BJ (cell line): ENCODE measurements at regions not wholly inside any gene's neighbourhood (a gene's known extent, or its start where the extent isn't known, plus 50 kb on each side); places are given as distances from the start of the nearest gene placed in this dataset.

Experiments
- CTCF ChIA-PET: fragments of 350-600 bp; formaldehyde crosslinking; extraction: SDS; loops from one replicate; lab custom pipeline; 2021; ENCODE audit warnings: antibody characterized with exemption, inconsistent platforms; lab: Yijun Ruan, JAX
- POLR2A ChIA-PET: fragments of 300-600 bp; sonication (Branson Sonifier 250); formaldehyde crosslinking; extraction: SDS; loops from one replicate; lab custom pipeline; 2021; ENCODE audit warnings: antibody characterized with exemption; lab: Charles Lee
- DNase-seq: peaks from one replicate; pipeline ENCODE4 v3.0.0-alpha.2; 2011; ENCODE audit warnings: low read depth
- H3K27me3 ChIP-seq: 2 replicates; pipeline ENCODE4 v1.6.0; 2011; ENCODE audit warnings: low read length; ENCODE audit not compliant: control insufficient read depth, insufficient read depth
- H3K36me3 ChIP-seq: 2 replicates; pipeline ENCODE4 v1.5.1; 2011; ENCODE audit warnings: low read length; ENCODE audit not compliant: control insufficient read depth, insufficient read depth
- H3K4me3 ChIP-seq: 2 replicates; pipeline ENCODE4 v1.5.1; 2011; ENCODE audit warnings: low read depth, mild to moderate bottlenecking, control low read depth, low read length
- CTCF ChIP-seq: IDR thresholded peaks from 2 replicates; pipeline ENCODE4 v1.5.1; 2011; ENCODE audit warnings: low read depth, mild to moderate bottlenecking, control low read depth, inconsistent platforms, low read length, moderate library complexity; ENCODE audit not compliant: insufficient read depth

DNA sequence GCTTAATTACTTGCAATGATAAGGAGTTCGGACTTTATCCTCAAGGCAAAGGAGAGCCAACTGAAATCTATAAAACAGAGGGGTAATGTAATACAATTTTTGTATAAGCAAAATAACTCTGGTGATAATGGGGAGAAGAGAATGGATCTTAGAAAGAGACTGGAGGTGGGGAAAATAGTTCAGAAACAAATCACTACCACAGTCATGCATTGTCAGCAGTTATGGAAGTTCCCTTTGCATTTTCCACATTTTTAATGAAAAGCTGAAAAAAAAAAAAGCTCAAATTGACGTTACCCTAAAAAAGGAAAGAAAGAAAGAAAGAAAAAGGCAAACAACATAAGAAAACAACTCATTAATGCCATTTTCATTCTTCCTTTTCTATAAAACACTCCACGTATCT is 337.6 kb upstream of the HSF2 start:
- DNase-seq = no peak
- ChIA-PET POLR2A (interaction anchor here (0.7 kb wide), 2 partner anchors 10 to 123 kb away, joined by 4 read pairs; no protein-coding TSS in a partner anchor), CTCF (interaction anchor here (1.2 kb wide), 1 partner anchor 20 kb away, joined by 3 read pairs; no protein-coding TSS in a partner anchor)
- H3K4me3 ChIP-seq = no peak overlapping the region
- H3K36me3 ChIP-seq = no peaks in the 10 kb centered on the region
- no peak for TF ChIP-seq CTCF
- no peaks in the 10 kb centered on the region for H3K27me3 ChIP-seq

DNA sequence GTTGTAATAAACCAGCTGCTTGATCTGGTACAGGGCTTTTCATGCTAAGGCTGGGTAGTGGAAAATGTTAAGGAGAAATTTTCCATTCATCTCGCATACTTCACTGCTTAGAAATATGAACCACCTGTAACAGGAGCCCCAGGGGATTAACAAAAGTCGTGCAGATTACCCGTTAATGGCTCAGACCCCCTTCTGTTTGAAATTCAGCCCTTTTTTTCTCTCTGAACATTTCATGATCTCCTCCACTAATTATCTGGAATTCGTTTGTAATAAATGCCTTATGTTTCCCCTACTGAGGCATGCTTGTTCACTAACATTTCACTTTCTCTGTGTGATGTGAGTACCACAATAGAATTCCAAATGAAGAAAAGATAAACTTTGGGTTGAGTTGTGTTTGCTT is 336.4 kb upstream of the HSF2 start:
- H3K36me3 ChIP-seq = no peaks in the 10 kb centered on the region
- POLR2A ChIA-PET = no interaction called here
- H3K27me3 ChIP-seq = no peaks in the 10 kb centered on the region
- no peak for DNase-seq
- CTCF ChIA-PET = interaction anchor here (1.2 kb wide), 1 partner anchor 19 kb away, joined by 3 read pairs; no protein-coding TSS in a partner anchor
- TF ChIP-seq CTCF = no peak
- no peak overlapping the region for H3K4me3 ChIP-seq

GRCh38 chr6:122063761-122064160 is 335.7 kb upstream of the HSF2 start:
- H3K27me3 ChIP-seq = no peaks in the 10 kb centered on the region
- CTCF ChIA-PET = no interaction called here
- POLR2A ChIA-PET = no interaction called here
- no peaks in the 10 kb centered on the region for H3K36me3 ChIP-seq
- no peak overlapping the region for H3K4me3 ChIP-seq
- no peak for DNase-seq
- no peak for TF ChIP-seq CTCF

- TF ChIP-seq CTCF = no peak
- ChIA-PET POLR2A (no interaction called here), CTCF (no interaction called here)
- Histone ChIP-seq H3K4me3 (no peak overlapping the region), H3K36me3 (no peaks in the 10 kb centered on the region), H3K27me3 (no peaks in the 10 kb centered on the region)
- DNase-seq = no peak
Observed at GRCh38 chr6:122066200-122066599, 333.3 kb upstream of the HSF2 start.

DNA sequence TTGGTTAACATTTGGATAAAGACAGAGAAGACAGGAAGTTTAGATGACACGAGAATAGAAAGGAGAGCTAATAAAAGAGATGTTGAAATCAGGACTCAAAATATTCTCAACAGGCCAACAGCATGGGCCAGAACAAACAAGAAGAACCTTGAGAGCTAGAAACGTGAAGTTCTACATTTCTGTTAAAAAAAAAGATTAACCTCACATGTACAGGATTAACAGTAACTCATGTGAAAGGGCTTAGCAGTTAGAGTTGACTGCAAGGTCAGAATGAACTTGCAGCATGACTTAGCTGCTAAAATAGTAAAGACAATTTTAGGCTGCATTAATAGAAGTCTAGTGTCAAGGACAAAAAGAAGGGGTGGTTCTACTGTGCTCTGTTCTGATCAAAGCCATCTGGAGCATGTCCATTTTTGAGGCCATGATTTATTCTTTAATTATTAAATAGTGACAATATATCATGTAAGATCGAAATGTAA is 331.1 kb upstream of the HSF2 start:
- Histone ChIP-seq H3K27me3 (no peaks in the 10 kb centered on the region), H3K4me3 (no peak overlapping the region), H3K36me3 (no peaks in the 10 kb centered on the region)
- ChIA-PET POLR2A (no interaction called here), CTCF (interaction anchor here (0.5 to 1.2 kb wide), 2 partner anchors 17 to 22 kb away, joined by 3 to 4 read pairs; no protein-coding TSS in a partner anchor)
- no peak for DNase-seq
- TF ChIP-seq CTCF = no peak
